Heart left ventricle (tissue), 16 donors: ENCODE measurements at regions not wholly inside any gene's neighbourhood (a gene's known extent, or its start where the extent isn't known, plus 50 kb on each side); places are given as distances from the start of the nearest gene placed in this dataset.

Source experiments
- ATAC-seq, 4 donors: fragments of 200-7000 bp; cut with Tn5 transposase; one replicate each; pipeline ENCODE4 v1.9.1; 2020 to 2022; ENCODE audit warnings: moderate library complexity in 4 of 4, mild to moderate bottlenecking in 3 of 4, moderate number of reproducible peaks in 1 of 4
- DNase-seq, 5 donors: peaks; one replicate each; pipeline ENCODE4 v3.0.0-alpha.2; 2020
- H3K27ac ChIP-seq, 12 donors: fragments of 200-600 bp; sonication (generic) in 4 of 12; one replicate each; pipeline versions ENCODE4 v1.5.0 to v1.8.0; 2016 to 2022; ENCODE audit warnings: mild to moderate bottlenecking in 2 of 12
- H3K27me3 ChIP-seq, 9 donors: fragments of 200-600 bp; sonication (generic) in 2 of 9; one replicate each; pipeline versions ENCODE4 v1.5.1 to v1.8.0; 2016 to 2022; ENCODE audit warnings: mild to moderate bottlenecking in 3 of 9
- H3K36me3 ChIP-seq, 9 donors: fragments of 200-600 bp; sonication (generic) in 2 of 9; one replicate each; pipeline versions ENCODE4 v1.5.0 to v1.8.0; 2018 to 2022; ENCODE audit warnings: mild to moderate bottlenecking in 2 of 9
- H3K4me1 ChIP-seq, 12 donors: fragments of 200-600 bp; sonication (generic) in 4 of 12; one replicate each; pipeline versions ENCODE4 v1.5.0 to v1.8.0; 2016 to 2022; ENCODE audit warnings: mild to moderate bottlenecking in 3 of 12
- H3K4me3 ChIP-seq, 12 donors: fragments of 200-600 bp; sonication (generic) in 4 of 12; one replicate each; pipeline versions ENCODE4 v1.5.0 to v1.8.0; 2017 to 2022; ENCODE audit warnings: mild to moderate bottlenecking in 9 of 12, moderate library complexity in 4 of 12
- H3K9me3 ChIP-seq, 12 donors: fragments of 200-600 bp; sonication (generic) in 4 of 12; one replicate each; pipeline versions ENCODE4 v1.5.0 to v1.8.0; 2016 to 2022; ENCODE audit warnings: mild to moderate bottlenecking in 1 of 12
- CTCF ChIP-seq, 12 donors: fragments of 200-600 bp; sonication (generic) in 4 of 12; IDR thresholded peaks; one replicate each; pipeline versions ENCODE4 v1.5.0 to v1.8.0; 2018 to 2022; ENCODE audit warnings: antibody characterized with exemption in 12 of 12, mild to moderate bottlenecking in 5 of 12
- POLR2A ChIP-seq, 2 donors: fragments of 450-650 bp; IDR thresholded peaks; one replicate each; pipeline ENCODE4 v1.6.1; 2017; ENCODE audit warnings: antibody characterized with exemption in 2 of 2, mild to moderate bottlenecking in 2 of 2, moderate library complexity in 2 of 2
- WGBS, 4 donors: extraction: QIAGEN DNeasy Blood & Tissue Kit in 2 of 4; methylation state at CpG; one replicate each; pipeline versions ENCODE4 v1.1.5 to v1.1.7; 2013 to 2018; 5-methylcytosine and 5-hydroxymethylcytosine counted together
- intact Hi-C, 10 donors: fragments of 100-400 bp; cut with DNase I; formaldehyde crosslinking; loops; one replicate each; pipeline versions ENCODE4 v1.11.1 to v1.14.2; 2022
- donor health status: ischemic (EF 13 %, LVEDD 7.1; RV severe dilation, severe dysfunction).
- donor health status: healthy with polysubstance abuse.
- donor health status: DM: no; HTN: yes; CAD: no.
- donor health status: DM: no; HTN: no; CAD: no.
- donor health status: ischemic (EF 25% LVEDD 6.9; RV normal size, moderate dysfunction).
- donor health status: ischemic (EF 25% LVEDD 5.7; RV mildly dilated, moderate dysfunction).
- donor health status: healthy.
- donor health status: DM: yes; HTN: yes; CAD: no.
- donor health status: ischemic (EF 35%, LVEDD 5.7; RV mildly dilated, moderate dysfunction).
- donor health status: nonischemic (EF 11% LVEDD 7.7; RV severe dilation, severe dysfunction).
- donor health status: DM: yes; HTN: yes; CAD: no.
- donor health status: PGD.
- donor health status: ischemic (EF 29% LVEDD 5.4; RV normal size, mild dysfunction).
- donor health status: nonischemic (EF 23%, LVEDD 6.1; RV moderate dilation, normal function).

- no peak for DNase-seq
- Histone ChIP-seq H3K27me3 (peaks cover 0 to 9% (median 0%) of the 10 kb centered on the region in 9 donors), H3K27ac (no peak overlapping the region), H3K4me3 (no peak overlapping the region), H3K36me3 (no peaks in the 10 kb centered on the region), H3K9me3 (no peaks in the 10 kb centered on the region), H3K4me1 (no peaks in the 10 kb centered on the region)
- WGBS, 4 donors: 58 to 68% (median 62%) methylated on average over 1 of the region's 1 CpG
- no peak for ATAC-seq
- intact Hi-C loops: no loop called here
- TF ChIP-seq CTCF (IDR thresholded peaks at IDR 0.05) (no peak), POLR2A (IDR thresholded peaks at IDR 0.05) (no peak)
These were observed 92.8 kb downstream of the ZIC4 start for GRCh38 chr3:147313513-147313912.

DNA sequence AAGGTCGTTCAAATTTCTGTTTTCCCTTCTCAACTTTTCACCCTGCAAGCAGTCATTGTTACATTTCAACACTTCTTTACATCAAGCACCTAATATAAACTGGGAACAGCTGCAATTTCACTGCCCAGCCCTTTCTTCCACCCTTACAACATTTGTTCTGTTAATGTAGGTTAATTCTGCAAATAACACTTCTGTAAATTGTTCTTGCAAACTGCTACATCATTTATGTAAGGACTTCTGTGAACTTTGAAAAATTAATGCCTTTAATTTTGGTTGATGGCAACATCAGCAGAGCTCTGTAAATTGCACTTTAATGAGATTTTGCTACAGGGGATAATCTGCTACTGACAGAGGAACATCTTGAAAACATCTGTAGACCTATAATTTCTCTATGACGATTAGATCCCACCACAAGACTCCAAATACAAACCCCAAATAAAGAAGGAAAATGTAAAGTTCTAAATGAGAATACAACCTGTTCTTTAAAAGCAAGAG, 93.5 kb downstream of the ZIC4 start:
- 37 to 42% (median 37%) methylated on average over 2 of the region's 2 CpGs for WGBS, 4 donors
- H3K27ac ChIP-seq: no peak overlapping the region
- no peak for ATAC-seq
- intact Hi-C loops: no loop called here
- no peaks in the 10 kb centered on the region for H3K36me3 ChIP-seq
- DNase-seq: no peak
- H3K9me3 ChIP-seq: no peaks in the 10 kb centered on the region
- TF ChIP-seq CTCF (IDR thresholded peaks at IDR 0.05) (no peak), POLR2A (IDR thresholded peaks at IDR 0.05) (no peak)
- H3K27me3 ChIP-seq: peaks cover 0 to 9% (median 0%) of the 10 kb centered on the region in 9 donors
- no peaks in the 10 kb centered on the region for H3K4me1 ChIP-seq
- H3K4me3 ChIP-seq: no peak overlapping the region

DNA sequence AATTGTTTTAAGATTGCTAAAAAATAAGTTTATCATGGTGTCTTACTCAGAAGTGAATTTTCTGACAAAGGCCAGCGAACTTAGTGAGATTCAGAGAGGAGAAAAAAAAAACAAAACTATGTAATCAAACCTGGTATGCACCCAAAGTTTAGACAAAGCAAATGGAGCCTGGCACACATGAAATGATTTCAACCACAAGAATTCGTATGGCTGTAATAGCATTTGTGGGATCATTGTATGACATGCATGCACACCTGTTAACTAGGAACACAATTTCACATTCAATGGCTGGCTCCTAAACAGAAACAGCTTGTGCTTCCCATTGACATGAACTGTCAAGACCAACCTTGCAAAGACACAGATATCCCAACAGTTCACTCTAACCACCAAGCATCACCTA, 94.6 kb downstream of the ZIC4 start:
- WGBS, 4 donors: 67 to 76% (median 72%) methylated on average over 2 of the region's 2 CpGs
- Histone ChIP-seq H3K9me3 (no peaks in the 10 kb centered on the region), H3K4me3 (no peak overlapping the region), H3K27me3 (peaks cover 0 to 9% (median 0%) of the 10 kb centered on the region in 9 donors), H3K36me3 (no peaks in the 10 kb centered on the region), H3K4me1 (no peaks in the 10 kb centered on the region), H3K27ac (no peak overlapping the region)
- ATAC-seq (no peak), DNase-seq (no peak)
- intact Hi-C loops: no loop called here
- TF ChIP-seq CTCF (IDR thresholded peaks at IDR 0.05) (no peak), POLR2A (IDR thresholded peaks at IDR 0.05) (no peak)

DNA sequence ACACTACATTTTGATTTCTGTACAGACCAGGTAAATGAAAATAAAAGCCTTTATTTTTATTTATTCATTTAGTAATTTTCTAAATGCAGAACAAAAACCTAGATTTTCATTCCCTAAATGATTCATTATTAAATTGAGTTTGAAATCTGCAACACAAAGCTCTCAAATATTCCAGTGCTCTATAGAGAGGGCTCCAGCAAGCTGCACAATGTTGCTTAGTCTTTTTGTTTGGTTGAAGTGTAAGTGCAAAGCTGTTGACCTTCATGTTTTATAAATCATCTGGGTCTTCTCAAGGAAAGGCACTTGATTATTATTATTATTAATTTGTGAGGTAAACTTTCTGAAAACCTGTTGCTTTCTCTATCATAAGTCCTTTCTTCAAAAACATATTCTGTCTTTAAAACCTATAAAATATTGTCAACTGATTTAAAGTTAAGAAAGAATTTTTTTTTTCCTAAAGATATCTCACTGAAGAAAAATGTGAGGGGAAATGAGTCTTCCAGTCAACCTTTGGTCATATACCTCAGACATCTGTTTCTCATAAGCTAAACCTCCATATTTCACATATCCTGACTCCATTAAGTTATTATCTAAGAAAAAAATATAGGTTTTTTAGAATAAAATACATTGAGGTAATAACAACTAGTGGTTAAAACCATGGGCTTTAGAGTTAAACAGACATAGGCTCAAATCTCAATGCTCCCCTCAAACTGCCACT, 100.7 kb downstream of the ZIC4 start:
- intact Hi-C loops: no loop called here
- H3K4me3 ChIP-seq: no peak overlapping the region
- DNase-seq (no peak), ATAC-seq (no peak)
- no peaks in the 10 kb centered on the region for H3K9me3 ChIP-seq
- H3K36me3 ChIP-seq: no peaks in the 10 kb centered on the region
- peaks cover 0 to under 1% (median 0%) of the 10 kb centered on the region in 9 donors for H3K27me3 ChIP-seq
- H3K27ac ChIP-seq: no peak overlapping the region
- H3K4me1 ChIP-seq: no peaks in the 10 kb centered on the region
- TF ChIP-seq CTCF (IDR thresholded peaks at IDR 0.05): no peak
- no peak for TF ChIP-seq POLR2A (IDR thresholded peaks at IDR 0.05)
